HG03139 (cell line): ENCODE measurements at regions not wholly inside any gene's neighbourhood (a gene's known extent, or its start where the extent isn't known, plus 50 kb on each side); places are given as distances from the start of the nearest gene placed in this dataset.
"Not testable (repeated sequence)": the region's sequence is repeated elsewhere in the genome, so short reads cannot be mapped to it uniquely, and the experiment has no call there.

ENCODE experiments used
- ATAC-seq: cut with Tn5 transposase; IDR thresholded peaks from one replicate; pipeline ENCODE4 v1.9.1; 2021; ENCODE audit not compliant: unreplicated experiment

DNA sequence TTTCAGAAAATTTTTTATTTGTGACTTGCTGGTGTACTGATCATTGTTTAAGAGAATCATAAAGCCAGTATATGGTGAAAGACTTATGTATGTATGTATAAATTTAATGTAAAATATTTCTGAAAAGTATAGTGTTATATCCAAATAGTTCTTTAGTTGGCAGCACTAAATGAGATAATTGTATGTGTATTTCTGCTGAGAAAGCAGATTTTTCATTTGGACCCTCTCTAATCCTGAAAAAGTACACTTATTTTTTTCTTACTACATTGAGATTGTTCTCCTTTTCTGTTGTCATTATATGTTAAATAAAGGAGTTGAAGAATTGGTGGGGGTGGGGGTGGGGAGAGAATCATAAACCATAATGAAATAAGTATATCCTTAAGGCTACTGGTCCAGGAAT is 324.9 kb upstream of the SUCLG2 start:
- no peak for ATAC-seq

- ATAC-seq = no peak
These were observed 323.4 kb upstream of the SUCLG2 start for GRCh38 chr3:67977762-67978161.

DNA sequence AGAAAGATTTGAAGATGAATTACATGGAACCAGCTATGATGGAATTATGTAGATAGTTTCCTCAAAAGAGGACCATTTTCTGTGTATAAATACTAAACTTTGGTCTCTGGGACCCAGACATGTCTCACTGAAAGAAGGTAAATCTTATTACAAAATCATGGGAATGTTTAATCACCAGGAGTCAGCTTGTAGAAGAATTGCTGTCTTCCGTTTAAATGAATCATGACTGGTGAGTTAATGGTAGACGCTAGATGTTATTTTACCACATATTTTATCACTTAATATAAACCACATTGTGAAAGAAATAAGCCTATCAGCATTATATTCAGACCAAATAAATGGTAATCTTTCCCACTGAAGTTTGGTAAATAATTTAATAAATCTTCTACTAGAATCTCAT is 322.3 kb upstream of the SUCLG2 start:
- ATAC-seq = no peak

DNA sequence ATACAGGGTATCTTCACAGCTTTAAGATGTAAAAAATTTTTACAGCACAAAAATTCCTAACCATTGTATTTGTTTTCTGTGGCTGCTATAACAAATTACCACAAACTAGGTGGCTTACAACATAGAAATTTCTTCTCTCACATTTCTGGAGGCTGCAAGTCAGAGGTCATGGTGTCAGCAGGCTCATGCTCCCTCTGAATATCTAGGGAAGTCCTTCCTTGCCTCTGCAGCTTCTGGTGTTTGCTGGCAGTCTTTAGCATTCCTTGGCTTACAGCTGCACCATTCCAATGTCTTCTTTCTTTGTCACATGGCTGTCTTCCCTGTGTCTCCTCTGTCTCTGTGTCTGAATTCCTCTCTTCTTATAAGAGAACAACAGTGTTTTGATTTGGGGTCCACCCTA is 310.2 kb upstream of the SUCLG2 start:
- ATAC-seq = no peak

DNA sequence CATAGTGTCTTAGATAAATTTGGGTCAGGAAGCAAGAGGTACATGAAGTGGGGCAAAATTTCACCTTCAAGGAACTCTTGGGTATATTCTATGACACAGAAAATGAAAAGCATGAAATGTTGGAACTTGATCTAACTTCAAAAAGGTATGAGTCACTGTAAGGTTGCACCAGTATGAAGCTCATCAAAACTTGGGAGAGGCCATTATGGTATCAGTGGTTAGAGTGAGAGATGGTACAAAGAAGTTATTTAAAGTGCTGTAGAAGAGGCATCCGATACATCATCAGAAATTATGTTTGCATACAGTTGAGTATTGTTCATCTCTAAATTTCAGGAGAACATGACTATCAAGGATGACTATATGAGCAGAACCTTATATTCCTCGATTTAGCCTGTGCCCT is 302.9 kb upstream of the SUCLG2 start:
- ATAC-seq = no peak

DNA sequence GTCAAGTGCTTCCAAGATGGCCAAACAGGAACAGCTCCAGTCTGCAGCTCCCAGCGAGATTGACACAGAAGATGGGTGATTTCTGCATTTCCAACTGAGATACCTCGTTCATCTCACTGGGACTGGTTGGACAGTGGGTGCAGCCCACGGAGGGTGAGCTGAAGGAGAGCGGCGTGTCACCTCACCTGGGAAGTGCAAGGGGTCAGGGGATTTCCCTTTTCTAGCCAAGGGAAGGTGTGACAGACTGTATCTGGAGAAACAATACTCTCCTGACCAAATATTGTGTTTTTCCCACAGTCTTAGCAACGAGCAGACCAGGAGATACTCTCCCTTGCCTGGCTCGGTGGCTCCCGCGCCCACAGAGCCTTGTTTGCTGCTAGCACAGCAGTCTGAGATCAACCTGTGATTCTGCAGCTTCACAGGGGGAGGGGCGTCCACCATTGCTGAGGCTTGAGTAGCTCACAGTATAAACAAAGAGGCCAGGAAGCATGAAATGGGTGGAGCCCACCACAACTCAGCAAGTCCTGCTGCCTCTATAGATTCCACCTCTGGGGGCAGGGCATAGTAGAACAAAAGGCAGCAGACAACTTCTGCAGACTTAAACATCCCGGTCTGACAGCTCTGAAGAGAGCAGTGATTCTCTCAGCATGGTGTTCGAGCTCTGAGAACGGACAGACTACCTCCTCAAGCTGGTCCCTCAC is 293.5 kb upstream of the SUCLG2 start:
- no peak for ATAC-seq

- no peak for ATAC-seq
These were observed 292.0 kb upstream of the SUCLG2 start for GRCh38 chr3:67946436-67946835.

GRCh38 chr3:67943546-67943945 is 289.1 kb upstream of the SUCLG2 start:
- ATAC-seq = no peak

DNA sequence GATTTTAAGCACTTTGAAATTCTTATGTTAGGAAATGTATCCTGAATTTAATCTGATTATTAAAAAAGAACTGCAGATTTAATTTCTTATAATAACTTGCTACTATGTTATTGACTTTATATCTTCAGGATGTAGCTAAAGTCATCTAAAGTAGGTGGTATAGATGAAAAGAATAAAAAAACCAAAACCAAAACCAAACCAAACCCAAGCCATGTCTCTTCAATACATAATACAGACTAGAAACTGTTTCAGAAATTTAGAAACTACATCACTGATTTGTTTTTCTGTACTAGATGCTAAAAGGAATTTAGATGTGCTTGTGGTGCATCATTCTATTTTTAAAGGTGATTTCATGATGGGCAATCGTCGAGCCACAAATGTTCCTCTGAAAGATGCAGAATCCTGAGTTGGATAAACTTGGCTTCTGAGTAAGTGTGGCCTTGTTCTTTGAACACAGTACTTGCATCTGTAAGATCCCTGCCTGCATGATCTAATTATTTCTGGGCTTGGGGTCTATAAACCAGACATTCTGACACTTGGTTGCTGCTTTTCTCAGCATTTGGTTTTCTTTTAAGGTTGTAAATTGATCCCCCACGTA is 287.1 kb upstream of the SUCLG2 start:
- ATAC-seq = no peak

DNA sequence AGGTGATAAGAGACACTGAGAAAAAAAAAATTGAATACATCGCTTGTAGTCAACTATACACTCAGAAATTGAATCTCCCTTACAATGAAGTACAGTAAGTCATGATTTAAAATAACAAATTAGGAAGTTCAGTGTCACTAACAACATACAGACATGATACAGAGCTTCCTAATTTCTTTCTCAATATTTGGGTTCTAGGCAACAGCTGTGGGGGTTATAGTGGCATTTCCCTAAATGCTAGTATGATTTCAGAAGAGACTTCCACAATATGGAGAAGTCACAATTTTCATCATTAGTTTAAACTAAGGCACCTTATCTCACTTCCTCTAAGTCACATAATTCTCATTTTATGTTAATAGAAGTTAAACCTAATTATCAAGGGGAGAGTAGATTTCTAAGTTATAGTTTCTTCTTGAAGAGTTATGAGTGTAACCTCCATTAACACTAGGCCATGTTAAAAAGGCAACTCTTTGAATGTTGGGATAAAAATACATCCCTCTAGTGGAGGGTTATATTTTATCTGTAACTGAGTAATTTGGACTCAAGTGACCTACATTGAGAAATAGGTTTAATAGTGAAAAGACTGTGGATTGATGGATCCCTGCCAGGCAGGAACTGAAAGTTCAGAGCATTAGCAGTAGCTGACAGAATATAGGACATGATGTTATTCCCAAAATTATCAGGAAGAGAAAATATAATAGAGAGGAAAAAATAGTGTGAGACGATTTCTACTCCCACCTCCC is 286.0 kb upstream of the SUCLG2 start:
- no peak for ATAC-seq

DNA sequence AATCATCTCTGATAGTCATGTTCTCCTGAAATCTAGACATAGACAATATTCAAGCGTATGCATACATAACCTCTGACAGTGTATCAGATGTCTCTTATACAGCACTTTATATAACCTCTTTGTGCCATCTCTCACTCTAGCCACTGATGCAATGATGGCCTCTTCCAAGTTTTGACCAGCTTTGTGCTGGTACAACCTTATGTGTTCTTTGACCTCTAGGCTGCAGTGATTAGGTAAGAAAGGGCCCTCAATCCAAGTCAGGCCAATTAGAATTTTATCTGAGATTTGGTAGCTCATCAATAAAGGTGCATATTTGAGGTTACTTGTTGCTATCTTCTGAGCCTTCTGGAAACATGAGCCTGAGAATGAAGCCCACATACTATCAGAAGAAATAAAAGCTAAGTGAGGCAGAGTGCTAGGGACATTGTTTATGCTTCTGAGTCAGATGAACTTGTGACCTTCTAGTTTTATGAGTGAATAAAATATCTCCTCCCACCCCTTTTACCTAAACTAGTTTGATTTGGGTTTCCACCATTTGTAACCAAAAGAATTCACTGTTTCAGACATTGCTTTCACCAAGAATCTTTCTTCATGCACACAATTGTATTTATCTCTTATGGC is 283.2 kb upstream of the SUCLG2 start:
- ATAC-seq = no peak

DNA sequence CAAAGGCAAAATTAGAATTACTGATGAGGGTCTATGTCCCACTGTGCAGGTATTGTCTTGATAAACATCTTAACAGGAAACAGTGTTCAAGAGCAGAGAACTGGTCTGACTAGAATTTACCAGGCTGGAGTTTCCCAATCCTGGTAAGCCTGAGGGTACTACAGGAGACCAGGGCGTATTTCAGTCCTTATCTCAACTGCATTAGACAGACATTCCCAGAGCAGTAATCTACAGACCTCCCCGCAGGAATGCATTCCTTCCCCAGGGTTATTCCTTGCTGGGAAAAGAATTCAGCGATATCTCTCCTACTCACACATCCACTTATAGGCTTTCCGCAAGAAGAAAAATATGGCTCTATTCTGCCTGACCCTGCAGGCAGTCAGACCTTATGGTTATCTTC is 276.0 kb upstream of the SUCLG2 start:
- ATAC-seq = not testable (repeated sequence)

DNA sequence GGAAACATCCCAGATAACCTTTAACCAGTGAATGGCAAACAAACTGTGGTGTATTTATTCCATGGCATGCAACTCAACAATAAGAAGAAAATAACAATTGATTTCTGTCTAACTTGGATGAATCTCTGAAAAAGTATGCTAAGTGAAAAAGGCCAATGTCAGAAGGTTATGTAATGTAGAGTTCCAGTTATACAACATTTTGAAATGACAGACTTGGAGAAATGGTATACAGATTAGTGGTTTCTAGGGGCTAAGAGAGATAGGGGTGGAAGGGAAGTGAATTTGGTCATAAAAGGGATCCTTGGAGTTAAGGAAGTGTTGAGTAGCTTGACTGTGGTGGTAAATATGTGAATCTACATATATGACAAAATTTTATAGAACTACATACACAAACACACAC is 269.4 kb upstream of the SUCLG2 start:
- no peak for ATAC-seq

GRCh38 chr3:67920969-67921368 is 266.6 kb upstream of the SUCLG2 start:
- no peak for ATAC-seq

GRCh38 chr3:67920311-67920710 is 265.9 kb upstream of the SUCLG2 start:
- no peak for ATAC-seq

- no peak for ATAC-seq
These were observed 261.9 kb upstream of the SUCLG2 start for GRCh38 chr3:67916353-67916752.

- ATAC-seq = no peak
These were observed 253.3 kb upstream of the SUCLG2 start for GRCh38 chr3:67907735-67908134.

DNA sequence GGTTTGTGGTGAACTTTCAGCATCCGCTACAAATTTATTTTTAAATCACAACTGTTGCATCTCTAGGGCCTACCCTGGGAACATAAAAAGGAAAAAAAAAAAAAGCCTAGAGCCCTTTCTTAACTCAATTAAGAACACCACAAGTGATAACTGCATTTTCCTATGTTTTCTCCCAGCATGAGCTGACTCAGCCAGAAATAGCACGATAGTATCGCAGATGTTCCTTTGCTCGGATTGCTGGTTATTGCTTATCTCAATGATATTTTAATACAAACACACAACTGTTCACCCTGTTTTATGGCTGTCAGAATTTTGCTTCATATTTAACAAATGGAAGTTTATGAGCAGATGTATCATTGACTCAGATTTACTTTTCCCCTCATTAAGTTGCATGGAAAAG is 251.8 kb upstream of the SUCLG2 start:
- no peak for ATAC-seq

- ATAC-seq = no peak
These were observed 247.3 kb upstream of the SUCLG2 start for GRCh38 chr3:67901681-67902080.

- ATAC-seq = no peak
These were observed 244.5 kb upstream of the SUCLG2 start for GRCh38 chr3:67898916-67899315.

GRCh38 chr3:67897351-67898336 is 243.2 kb upstream of the SUCLG2 start:
- no peak for ATAC-seq
